ENCODE measurements at regions not wholly inside any gene's neighbourhood (a gene's known extent, or its start where the extent isn't known, plus 50 kb on each side); places are given as distances from the start of the nearest gene placed in this dataset.

DNA sequence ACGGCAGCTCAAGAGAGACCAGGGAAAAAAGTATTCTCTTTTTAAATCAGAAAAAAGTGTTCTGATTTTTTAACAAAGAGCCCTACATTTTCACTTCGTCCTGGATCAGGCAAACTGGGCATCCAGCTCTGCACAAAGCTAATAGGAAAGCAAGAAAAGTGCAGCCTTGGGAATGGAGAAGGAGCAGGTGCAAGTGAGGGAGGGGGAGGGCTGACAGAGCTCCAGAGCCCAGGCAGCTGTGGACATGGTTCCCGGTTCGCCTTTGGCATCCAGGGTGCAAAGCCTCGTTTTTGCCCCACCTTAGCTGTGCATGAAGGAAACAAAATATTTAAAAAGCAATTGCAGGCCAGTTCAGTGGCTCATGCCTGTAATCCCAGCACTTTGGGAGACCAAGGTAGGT, 82.2 kb downstream of the FAM124B start:
- Histone ChIP-seq H3K4me1 (ENCODE audit: insufficient read depth) (peaks cover 10% of the 10 kb centered on the region; the same call in 1 of the 2 replicates), H3K36me3 (ENCODE audit: insufficient read depth) (no peaks in the 10 kb centered on the region), H3K9me2 (ENCODE audit: insufficient read depth) (0 out of 2 replicates have a peak, but pooled peaks cover 2% of the 10 kb centered on the region), H4K20me1 (replicated peaks; ENCODE audit: insufficient read depth) (no peaks in the 10 kb centered on the region), H3K4me2 (no peak overlapping the region), H2AFZ (peak overlapping the region; percentile 54; the same call in 1 of the 2 replicates), H3K4me3 (no peak overlapping the region), H3K27me3 (ENCODE audit: insufficient read depth) (no peaks in the 10 kb centered on the region), H3K79me2 (replicated peaks; ENCODE audit: insufficient read depth) (no peaks in the 10 kb centered on the region), H3F3A (replicated peaks; ENCODE audit: low read depth) (no peaks in the 10 kb centered on the region), H3K27ac (ENCODE audit: low read depth) (no peak overlapping the region)
- Mint-ChIP-seq H3K27me3 (ENCODE audit: insufficient read depth, low read depth, poor library complexity) (peaks cover 4% of the 10 kb centered on the region), H3K9me3 (no peaks in the 10 kb centered on the region; the same call in 2 of the 3 replicates), H3K4me3 (no peak overlapping the region), H3K36me3 (ENCODE audit: low read depth) (no peaks in the 10 kb centered on the region), H3K27ac (no peak overlapping the region), H3K4me1 (peaks cover 13% of the 10 kb centered on the region)
- DNase-seq (ENCODE audit: low spot score) (no peak), ATAC-seq (no peak)
- TF ChIP-seq STAT1 (IDR thresholded peaks at IDR 0.05; ENCODE audit: unreplicated experiment) (no peak), EZH2 (IDR thresholded peaks at IDR 0.05; ENCODE audit: low read depth, unreplicated experiment) (no peak), EZH2phosphoT487 (IDR thresholded peaks at IDR 0.05; ENCODE audit: unreplicated experiment) (no peak), ZNF114 (CRISPR knock-in tag; IDR thresholded peaks at IDR 0.05) (no peak), POLR2AphosphoS5 (IDR thresholded peaks at IDR 0.05; ENCODE audit: low read depth) (no peak), NANOG (IDR thresholded peaks at IDR 0.05; ENCODE audit: borderline replicate concordance) (no peak), ZNF462 (CRISPR knock-in tag; IDR thresholded peaks at IDR 0.05) (no peak), ZNF331 (CRISPR knock-in tag; IDR thresholded peaks at IDR 0.05; ENCODE audit: low read depth) (no peak), CREB1 (CRISPR knock-in tag; IDR thresholded peaks at IDR 0.05; ENCODE audit: low read depth) (no peak), JUNB (IDR thresholded peaks at IDR 0.05; ENCODE audit: unreplicated experiment) (no peak)
- TF ChIP-seq, protein P1, sequence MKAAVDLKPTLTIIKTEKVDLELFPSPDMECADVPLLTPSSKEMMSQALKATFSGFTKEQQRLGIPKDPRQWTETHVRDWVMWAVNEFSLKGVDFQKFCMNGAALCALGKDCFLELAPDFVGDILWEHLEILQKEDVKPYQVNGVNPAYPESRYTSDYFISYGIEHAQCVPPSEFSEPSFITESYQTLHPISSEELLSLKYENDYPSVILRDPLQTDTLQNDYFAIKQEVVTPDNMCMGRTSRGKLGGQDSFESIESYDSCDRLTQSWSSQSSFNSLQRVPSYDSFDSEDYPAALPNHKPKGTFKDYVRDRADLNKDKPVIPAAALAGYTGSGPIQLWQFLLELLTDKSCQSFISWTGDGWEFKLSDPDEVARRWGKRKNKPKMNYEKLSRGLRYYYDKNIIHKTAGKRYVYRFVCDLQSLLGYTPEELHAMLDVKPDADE (IDR thresholded peaks at IDR 0.05), result no peak
- TF ChIP-seq, protein P2, sequence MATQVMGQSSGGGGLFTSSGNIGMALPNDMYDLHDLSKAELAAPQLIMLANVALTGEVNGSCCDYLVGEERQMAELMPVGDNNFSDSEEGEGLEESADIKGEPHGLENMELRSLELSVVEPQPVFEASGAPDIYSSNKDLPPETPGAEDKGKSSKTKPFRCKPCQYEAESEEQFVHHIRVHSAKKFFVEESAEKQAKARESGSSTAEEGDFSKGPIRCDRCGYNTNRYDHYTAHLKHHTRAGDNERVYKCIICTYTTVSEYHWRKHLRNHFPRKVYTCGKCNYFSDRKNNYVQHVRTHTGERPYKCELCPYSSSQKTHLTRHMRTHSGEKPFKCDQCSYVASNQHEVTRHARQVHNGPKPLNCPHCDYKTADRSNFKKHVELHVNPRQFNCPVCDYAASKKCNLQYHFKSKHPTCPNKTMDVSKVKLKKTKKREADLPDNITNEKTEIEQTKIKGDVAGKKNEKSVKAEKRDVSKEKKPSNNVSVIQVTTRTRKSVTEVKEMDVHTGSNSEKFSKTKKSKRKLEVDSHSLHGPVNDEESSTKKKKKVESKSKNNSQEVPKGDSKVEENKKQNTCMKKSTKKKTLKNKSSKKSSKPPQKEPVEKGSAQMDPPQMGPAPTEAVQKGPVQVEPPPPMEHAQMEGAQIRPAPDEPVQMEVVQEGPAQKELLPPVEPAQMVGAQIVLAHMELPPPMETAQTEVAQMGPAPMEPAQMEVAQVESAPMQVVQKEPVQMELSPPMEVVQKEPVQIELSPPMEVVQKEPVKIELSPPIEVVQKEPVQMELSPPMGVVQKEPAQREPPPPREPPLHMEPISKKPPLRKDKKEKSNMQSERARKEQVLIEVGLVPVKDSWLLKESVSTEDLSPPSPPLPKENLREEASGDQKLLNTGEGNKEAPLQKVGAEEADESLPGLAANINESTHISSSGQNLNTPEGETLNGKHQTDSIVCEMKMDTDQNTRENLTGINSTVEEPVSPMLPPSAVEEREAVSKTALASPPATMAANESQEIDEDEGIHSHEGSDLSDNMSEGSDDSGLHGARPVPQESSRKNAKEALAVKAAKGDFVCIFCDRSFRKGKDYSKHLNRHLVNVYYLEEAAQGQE (IDR thresholded peaks at IDR 0.05; ENCODE audit: unreplicated experiment), result no peak
- TF ChIP-seq, protein P3, sequence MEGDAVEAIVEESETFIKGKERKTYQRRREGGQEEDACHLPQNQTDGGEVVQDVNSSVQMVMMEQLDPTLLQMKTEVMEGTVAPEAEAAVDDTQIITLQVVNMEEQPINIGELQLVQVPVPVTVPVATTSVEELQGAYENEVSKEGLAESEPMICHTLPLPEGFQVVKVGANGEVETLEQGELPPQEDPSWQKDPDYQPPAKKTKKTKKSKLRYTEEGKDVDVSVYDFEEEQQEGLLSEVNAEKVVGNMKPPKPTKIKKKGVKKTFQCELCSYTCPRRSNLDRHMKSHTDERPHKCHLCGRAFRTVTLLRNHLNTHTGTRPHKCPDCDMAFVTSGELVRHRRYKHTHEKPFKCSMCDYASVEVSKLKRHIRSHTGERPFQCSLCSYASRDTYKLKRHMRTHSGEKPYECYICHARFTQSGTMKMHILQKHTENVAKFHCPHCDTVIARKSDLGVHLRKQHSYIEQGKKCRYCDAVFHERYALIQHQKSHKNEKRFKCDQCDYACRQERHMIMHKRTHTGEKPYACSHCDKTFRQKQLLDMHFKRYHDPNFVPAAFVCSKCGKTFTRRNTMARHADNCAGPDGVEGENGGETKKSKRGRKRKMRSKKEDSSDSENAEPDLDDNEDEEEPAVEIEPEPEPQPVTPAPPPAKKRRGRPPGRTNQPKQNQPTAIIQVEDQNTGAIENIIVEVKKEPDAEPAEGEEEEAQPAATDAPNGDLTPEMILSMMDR (conservative IDR thresholded peaks at IDR 0.05; ENCODE audit: low read depth in 2 of 2), result no peak
